ENCODE measurements at regions not wholly inside any gene's neighbourhood (a gene's known extent, or its start where the extent isn't known, plus 50 kb on each side); places are given as distances from the start of the nearest gene placed in this dataset.

GRCh38 chr1:30629501-30629900 is 93.9 kb downstream of the MATN1 start:
- no peak for ATAC-seq (ENCODE audit: insufficient read depth, low FRiP score)
- TF ChIP-seq CTCF (IDR thresholded peaks at IDR 0.05; ENCODE audit: control extremely low read depth, extremely low read depth) = no peak
- Histone ChIP-seq H3K9me3 (ENCODE audit: control insufficient read depth in 4 of 4, insufficient read depth in 3 of 4, low read length in 3 of 4) (peaks cover 0 to 14% (median 0%) of the 10 kb centered on the region in 4 donors), H3K9ac (ENCODE audit: insufficient read depth in 1 of 2, low read length in 2 of 2) (no peak overlapping the region), H3K36me3 (ENCODE audit: control insufficient read depth in 4 of 4, insufficient read depth in 4 of 4, low read length in 4 of 4) (no peaks in the 10 kb centered on the region), H3K4me3 (no peak overlapping the region), H3K27ac (ENCODE audit: low read depth in 1 of 2, low read length in 1 of 2) (no peak overlapping the region), H3K4me1 (ENCODE audit: control insufficient read depth in 5 of 5, insufficient read depth in 5 of 5, low read length in 5 of 5) (no peaks in the 10 kb centered on the region), H3K27me3 (ENCODE audit: control insufficient read depth in 3 of 3, insufficient read depth in 3 of 3, low read length in 2 of 3) (peaks cover 0 to 7% (median 3%) of the 10 kb centered on the region in 3 donors)
- whole genome bisulfite sequencing, 2 donors = 78 to 89% methylated on average over 5 of the region's 5 CpGs
- DNase-seq = no peak

- 68 to 78% methylated on average over 2 of the region's 2 CpGs for WGBS, 2 donors
- TF ChIP-seq CTCF (IDR thresholded peaks at IDR 0.05; ENCODE audit: control extremely low read depth, extremely low read depth) = no peak
- H3K27me3 ChIP-seq (ENCODE audit: control insufficient read depth in 3 of 3, insufficient read depth in 3 of 3, low read length in 2 of 3) = peaks cover 0 to 3% (median 2%) of the 10 kb centered on the region in 3 donors
These were observed 95.4 kb downstream of the MATN1 start for GRCh38 chr1:30627994-30628393.

GRCh38 chr1:30627206-30627605 is 96.2 kb downstream of the MATN1 start:
- TF ChIP-seq CTCF (IDR thresholded peaks at IDR 0.05; ENCODE audit: control extremely low read depth, extremely low read depth) = no peak
- Histone ChIP-seq H3K4me3 (no peak overlapping the region), H3K9me3 (ENCODE audit: control insufficient read depth in 4 of 4, insufficient read depth in 3 of 4, low read length in 3 of 4) (peaks cover 0 to 16% (median 5%) of the 10 kb centered on the region in 4 donors), H3K4me1 (ENCODE audit: control insufficient read depth in 5 of 5, insufficient read depth in 5 of 5, low read length in 5 of 5) (no peaks in the 10 kb centered on the region), H3K27me3 (ENCODE audit: control insufficient read depth in 3 of 3, insufficient read depth in 3 of 3, low read length in 2 of 3) (peaks cover 0 to 3% (median 2%) of the 10 kb centered on the region in 3 donors), H3K9ac (ENCODE audit: insufficient read depth in 1 of 2, low read length in 2 of 2) (no peak overlapping the region), H3K36me3 (ENCODE audit: control insufficient read depth in 4 of 4, insufficient read depth in 4 of 4, low read length in 4 of 4) (no peaks in the 10 kb centered on the region), H3K27ac (ENCODE audit: low read depth in 1 of 2, low read length in 1 of 2) (no peak overlapping the region)
- DNase-seq = no peak
- 58 to 81% methylated on average over 1 of the region's 1 CpG for whole genome bisulfite sequencing, 2 donors
- ATAC-seq (ENCODE audit: insufficient read depth, low FRiP score) = no peak

More at GRCh38 chr1:30627994-30628393, 95.4 kb downstream of the MATN1 start:
- Histone ChIP-seq H3K9ac (ENCODE audit: insufficient read depth in 1 of 2, low read length in 2 of 2) (no peak overlapping the region), H3K36me3 (ENCODE audit: control insufficient read depth in 4 of 4, insufficient read depth in 4 of 4, low read length in 4 of 4) (no peaks in the 10 kb centered on the region), H3K4me1 (ENCODE audit: control insufficient read depth in 5 of 5, insufficient read depth in 5 of 5, low read length in 5 of 5) (no peaks in the 10 kb centered on the region), H3K9me3 (ENCODE audit: control insufficient read depth in 4 of 4, insufficient read depth in 3 of 4, low read length in 3 of 4) (peaks cover 0 to 16% (median 3%) of the 10 kb centered on the region in 4 donors), H3K27ac (ENCODE audit: low read depth in 1 of 2, low read length in 1 of 2) (no peak overlapping the region), H3K4me3 (no peak overlapping the region)
- no peak for DNase-seq
- no peak for ATAC-seq (ENCODE audit: insufficient read depth, low FRiP score)

- Histone ChIP-seq H3K9me3 (ENCODE audit: control insufficient read depth in 4 of 4, insufficient read depth in 3 of 4, low read length in 3 of 4) (peaks cover 0 to 13% (median 5%) of the 10 kb centered on the region in 4 donors), H3K4me3 (no peak overlapping the region), H3K4me1 (ENCODE audit: control insufficient read depth in 5 of 5, insufficient read depth in 5 of 5, low read length in 5 of 5) (no peaks in the 10 kb centered on the region), H3K36me3 (ENCODE audit: control insufficient read depth in 4 of 4, insufficient read depth in 4 of 4, low read length in 4 of 4) (no peaks in the 10 kb centered on the region), H3K27ac (ENCODE audit: low read depth in 1 of 2, low read length in 1 of 2) (no peak overlapping the region), H3K27me3 (ENCODE audit: control insufficient read depth in 3 of 3, insufficient read depth in 3 of 3, low read length in 2 of 3) (peaks cover 0 to 5% (median 3%) of the 10 kb centered on the region in 3 donors), H3K9ac (ENCODE audit: insufficient read depth in 1 of 2, low read length in 2 of 2) (no peak overlapping the region)
- DNase-seq (no peak), ATAC-seq (ENCODE audit: insufficient read depth, low FRiP score) (no peak)
- WGBS, 2 donors = 96 to 98% methylated on average over 1 of the region's 1 CpG
- TF ChIP-seq CTCF (IDR thresholded peaks at IDR 0.05; ENCODE audit: control extremely low read depth, extremely low read depth) = no peak
These were observed 100.0 kb downstream of the MATN1 start for GRCh38 chr1:30623431-30623830.
